SKM-1 (cell line): ENCODE measurements at regions not wholly inside any gene's neighbourhood (a gene's known extent, or its start where the extent isn't known, plus 50 kb on each side); places are given as distances from the start of the nearest gene placed in this dataset.

ENCODE experiments used
- DNase-seq: peaks from one replicate; lab custom pipeline; 2025; ENCODE audit not compliant: unreplicated experiment; lab: John Stamatoyannopoulos, UW

DNA sequence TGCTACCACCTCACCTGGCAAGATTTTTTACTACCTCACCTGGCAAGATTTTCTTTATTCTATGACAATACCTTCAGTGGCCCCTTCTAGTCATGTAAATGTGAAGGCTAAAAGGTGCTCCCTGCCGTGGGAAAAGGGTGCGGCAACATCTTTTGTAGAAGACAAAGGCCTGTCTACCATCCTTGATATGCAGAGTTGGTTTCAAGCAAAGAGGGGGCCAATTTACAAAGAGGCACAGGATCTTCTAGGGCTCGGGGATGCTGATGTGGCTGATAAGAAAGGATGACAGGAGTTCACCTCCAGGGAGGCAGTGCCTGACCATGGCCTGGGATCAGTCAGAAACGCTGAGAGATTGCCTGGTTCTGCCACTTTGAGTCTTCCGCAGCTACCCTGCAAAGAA lies 165.4 kb upstream of the SLC1A4 start:
- DNase-seq: no peak

DNA sequence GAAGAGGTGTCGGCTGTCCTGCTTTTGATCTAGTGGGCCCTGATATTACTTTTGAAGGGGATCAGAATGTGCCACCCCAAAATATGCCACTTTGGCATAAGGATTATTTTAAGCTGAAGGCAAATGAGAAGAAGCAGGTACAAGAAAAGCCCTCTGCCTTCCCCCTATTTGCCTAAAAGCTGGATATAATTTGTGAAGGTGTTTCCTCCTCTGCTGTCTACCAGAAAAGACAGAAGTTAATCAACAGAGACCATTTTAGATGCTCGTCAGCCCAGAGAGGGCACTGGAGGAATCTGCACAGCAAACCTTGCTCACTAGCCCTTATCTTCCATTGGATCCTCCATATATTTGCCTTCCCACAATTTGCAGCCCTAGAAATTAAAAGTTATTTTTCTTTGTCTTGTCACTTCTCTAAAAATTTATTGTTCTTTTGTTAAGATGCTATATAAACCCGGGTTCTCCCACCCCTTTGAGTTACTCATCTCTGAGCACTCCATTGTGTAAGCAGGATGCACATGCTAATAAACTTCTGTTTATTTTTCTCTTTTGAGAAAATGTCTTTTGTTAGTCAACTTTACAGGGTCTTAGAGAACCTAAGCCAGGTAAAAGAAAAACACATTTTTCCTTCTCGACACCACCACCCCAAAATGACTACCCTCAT lies 163.2 kb upstream of the SLC1A4 start:
- no peak for DNase-seq

DNA sequence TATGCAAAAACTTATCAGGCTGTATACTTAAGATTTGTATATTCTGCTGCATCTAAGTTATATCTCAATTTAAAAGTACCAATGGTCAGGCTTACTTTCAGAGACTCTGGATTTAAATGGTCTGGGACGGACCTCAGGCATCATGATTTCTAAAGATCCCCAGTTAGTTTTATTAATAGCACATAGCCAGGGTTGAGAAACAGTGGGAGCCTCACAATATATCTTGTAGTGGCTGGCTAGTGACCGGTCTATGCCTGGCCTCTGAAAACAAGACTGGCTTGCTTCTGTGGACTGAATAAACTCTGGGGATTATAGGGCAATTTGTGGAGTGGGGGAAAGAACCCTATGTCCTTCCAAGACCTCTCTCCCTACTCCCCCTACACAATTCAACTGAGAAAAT lies 162.5 kb upstream of the SLC1A4 start:
- no peak for DNase-seq

DNA sequence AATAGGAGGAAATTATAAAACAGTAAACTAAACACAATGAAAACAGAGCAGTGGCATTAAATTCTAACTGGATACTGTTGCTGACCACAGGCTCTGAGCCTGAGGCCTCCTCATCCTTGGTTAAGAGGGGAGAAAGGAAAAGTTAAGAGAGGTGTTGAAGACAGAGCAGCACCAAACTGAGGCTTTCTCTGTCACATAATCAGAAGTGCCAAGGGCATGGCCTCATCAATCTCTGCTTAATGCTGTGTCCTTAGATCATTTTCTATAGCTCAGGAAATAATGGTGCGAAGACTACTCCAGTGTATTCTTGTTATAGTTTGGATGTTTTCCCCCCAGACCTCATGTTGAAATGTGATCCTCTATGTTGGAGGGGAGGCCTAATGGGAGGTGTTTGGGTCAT lies 160.9 kb upstream of the SLC1A4 start:
- DNase-seq: no peak

DNA sequence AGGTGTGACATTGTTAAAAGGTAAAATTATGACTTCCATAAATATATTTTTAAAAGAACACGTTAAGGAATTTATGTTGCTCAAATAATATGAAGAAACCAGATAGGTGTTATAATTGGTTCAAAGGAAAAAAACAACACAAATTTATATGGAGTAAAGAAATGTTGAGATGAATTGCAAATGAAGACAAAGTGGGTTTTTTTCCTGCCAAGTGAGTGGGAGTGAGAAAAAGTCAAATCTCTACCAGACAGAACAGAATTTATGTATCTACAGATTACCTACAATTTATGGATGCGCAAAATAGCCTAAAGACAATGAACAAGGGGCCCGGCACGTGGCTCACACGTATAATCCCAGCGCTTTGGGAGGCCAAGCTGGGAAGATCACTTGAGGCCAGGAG lies 159.7 kb upstream of the SLC1A4 start:
- no peak for DNase-seq

DNA sequence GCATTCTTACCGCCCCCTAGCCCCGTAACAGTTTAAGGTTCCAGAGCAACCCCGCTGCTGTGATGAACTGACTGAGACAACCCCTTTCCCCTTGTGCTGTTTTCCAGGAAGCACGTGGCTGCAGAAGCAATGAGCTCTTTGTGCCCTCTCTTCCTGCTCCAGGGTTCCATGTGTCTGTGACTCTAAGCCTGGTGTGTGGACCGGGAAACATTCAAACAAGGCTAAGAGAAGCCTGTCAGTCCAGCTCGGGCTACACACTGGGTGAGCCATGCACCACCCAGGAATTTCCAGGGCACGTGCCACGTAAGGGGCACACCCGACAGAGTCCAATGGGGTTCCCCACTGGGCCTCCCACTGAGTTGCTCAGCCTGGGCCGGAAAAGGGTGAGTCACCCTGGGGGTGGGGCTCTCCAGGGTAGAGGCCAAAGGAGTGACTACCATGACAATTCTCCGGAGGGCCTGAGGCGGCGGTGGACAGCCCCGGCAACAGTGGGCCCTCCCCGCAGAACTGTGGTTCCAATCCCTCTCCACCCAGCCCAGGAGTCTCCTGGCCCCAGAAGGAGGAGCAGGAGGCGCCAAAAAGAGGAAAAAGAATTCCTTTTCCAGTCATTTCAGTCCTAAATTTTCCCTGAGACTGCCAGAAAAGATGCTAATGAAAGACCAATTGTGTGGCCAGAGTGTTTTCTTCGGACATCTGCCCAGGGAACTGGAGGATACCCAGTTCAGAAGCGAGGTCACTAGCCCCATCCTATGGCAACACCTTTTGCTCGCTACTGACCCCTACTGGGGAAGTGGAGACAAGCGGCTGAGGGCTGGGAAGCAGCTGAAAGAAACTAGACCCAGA lies 157.8 kb upstream of the SLC1A4 start:
- peak; percentile 55 for DNase-seq

DNA sequence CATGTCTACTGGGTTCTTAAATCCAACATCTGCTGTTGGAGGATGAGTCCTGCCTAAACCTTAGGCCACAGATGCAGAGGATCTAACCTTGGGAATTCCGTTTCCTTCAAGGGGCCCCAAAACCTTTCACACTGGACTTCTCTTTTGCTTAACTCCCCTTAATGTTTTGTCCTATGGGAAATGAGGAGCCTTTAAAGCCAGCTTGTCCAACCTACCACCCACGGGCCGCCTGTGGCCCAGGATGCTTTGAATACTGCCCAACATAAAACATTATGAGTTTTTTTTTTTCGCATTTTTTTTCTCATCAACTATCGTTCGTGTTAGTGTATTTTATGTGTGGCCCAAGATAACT lies 157.2 kb upstream of the SLC1A4 start:
- no peak for DNase-seq

DNA sequence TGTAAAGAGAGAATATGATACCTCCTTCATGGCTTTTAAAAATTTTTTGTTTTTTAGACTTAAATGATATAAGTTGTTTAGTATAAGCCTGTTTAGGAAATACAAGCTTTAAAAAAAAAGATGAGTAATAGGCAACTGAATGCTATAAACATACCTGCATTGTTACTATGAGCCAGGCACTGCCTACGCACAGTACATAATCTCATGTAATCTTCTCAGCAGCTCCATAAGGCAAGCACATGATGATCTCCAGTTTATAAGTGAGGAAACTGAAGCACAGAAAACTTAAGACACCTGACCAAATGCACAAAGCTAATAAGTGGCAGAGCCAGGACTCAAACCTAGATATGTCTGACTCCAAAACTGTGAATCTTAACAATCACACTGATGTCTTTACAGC lies 156.3 kb upstream of the SLC1A4 start:
- no peak for DNase-seq

DNA sequence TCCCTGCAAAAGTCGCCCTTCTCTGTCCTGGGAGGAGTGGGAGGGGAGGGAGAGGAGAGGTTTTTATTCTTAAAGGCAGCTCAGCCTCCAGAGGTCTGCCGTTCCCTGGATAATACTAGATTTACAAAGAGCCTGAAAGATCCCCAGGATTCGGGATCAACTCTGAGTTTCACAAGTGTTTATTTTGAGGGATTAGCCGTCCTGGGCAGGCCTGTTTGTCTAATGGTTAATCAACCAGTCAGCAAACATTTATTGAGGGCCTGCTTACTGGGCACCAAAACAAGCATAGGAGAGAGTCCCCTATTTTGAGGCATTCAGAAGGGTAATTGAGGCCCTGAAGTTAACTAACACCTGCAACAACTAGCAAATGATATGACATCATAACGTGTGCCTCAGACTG lies 152.6 kb upstream of the SLC1A4 start:
- DNase-seq: no peak

DNA sequence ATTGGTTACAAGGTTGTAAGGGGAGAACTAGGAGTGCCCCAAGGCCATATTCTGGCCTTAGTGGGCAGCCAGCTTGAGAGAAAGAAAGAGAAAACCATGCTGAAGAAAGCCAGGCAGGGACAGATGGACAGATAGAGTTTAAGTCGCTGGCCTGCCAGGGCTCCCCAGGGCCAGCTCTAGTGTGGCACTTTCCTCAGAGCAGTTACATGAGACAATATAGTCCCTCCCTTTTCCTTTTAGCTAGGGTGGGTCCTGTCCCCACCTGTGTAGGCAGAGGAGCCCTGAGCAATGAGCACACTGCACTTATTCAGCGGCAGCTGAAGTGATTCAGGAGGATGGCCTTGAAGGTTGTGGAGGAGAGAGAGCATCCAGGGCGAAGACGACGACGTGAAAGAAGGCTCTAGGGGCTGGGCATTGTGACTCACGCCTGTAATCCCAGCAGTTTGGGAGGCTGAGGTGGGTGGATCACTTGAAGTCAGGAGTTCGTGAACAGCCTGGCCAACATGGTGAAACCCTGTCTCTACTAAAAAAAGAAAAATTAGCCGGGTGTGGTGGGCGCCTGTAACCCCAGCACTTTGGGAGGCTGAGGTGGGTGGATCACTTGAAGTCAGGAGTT lies 152.0 kb upstream of the SLC1A4 start:
- DNase-seq: no peak

DNA sequence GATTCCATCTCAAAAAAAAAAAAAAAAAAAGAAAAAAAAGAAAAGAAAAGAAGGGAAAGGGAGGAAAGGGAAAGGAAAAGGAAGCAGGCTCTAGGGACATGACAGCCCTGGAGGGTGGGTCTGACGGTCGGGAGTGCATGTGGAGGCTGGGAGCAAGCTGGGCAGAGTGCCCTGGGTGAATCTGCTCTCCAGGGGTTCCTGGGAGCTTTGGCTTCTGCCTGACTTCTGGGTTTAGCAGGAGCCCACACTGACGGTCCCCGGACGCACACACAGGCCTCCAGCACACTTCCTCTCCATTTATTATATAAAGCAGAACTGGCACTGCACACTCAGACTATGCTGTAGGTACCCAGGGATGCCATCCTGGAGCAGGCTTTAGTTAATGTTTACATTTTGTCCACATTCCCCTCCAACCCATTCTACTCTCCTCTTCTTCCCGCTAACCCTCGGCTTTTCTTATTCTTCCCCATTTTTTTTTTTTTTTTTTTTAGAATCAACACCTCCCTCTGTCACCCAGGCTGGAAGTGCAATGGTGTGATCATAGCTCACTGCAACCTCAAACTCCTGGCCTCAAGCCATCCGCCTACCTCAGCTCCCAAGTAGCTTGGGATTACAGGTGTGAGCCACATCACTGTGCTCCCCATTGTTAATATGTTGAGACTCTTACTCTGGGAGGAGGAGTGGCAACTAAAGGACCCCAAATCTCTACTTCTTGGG lies 151.1 kb upstream of the SLC1A4 start:
- peak; percentile 53 for DNase-seq

DNA sequence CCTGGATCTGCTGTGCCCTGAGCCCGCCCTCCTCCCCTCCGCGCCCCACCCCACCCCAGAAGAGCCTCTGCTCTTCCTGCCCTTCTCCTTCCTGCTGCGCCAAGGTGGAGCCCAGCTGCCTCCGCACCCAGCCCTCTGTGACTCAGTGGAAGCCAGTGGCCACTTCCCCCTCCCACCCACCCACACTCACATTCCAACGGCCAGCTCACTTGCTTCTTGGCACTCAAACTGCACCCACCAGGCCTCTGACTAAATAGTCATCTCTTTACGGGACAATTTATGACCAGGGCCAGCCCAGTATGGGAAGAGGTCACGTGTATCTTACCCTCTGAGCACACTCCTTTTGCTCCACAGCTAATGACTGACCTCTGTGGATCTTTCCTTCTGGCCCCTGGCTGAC lies 150.4 kb upstream of the SLC1A4 start:
- DNase-seq: no peak

DNA sequence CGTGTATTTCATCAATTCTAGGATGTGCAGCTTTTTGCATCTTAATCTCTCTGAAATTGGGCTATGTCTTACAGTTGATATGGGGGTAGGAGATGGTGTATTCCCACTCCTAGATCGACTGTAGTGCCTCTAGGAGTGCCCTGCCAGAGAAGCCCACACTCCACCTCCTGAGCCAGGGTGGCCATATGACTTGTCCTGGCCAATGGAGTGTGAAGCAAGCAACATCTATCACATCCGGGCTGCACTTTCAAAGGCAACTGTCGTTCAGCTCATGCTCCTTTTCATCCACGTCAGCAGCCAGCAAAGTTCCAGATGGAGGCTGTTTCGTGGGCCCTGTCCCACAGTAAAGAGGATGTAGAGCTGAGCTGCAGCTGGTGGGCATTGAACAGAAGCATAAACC lies 149.4 kb upstream of the SLC1A4 start:
- no peak for DNase-seq

DNA sequence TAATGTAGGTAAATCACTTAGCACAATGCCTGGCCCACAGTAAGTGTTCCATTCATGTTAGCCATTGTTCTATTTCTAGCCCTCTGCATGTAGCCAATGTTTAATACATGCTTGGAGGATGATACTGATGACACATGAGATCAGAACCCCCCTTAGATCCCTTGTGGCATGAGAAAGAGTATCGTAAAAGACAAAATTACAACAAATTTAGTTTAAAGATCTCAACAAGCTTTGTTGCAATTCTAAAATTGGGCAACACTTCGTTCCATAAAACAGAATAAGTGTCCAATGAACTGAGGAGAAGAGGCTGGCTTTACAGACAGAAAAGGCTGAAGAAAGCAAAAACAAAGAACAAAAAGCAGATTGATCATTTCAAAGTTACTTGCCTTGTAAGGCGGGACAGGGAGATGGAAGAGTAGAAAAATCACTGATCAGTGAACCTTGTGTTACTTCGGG lies 148.7 kb upstream of the SLC1A4 start:
- DNase-seq: no peak

DNA sequence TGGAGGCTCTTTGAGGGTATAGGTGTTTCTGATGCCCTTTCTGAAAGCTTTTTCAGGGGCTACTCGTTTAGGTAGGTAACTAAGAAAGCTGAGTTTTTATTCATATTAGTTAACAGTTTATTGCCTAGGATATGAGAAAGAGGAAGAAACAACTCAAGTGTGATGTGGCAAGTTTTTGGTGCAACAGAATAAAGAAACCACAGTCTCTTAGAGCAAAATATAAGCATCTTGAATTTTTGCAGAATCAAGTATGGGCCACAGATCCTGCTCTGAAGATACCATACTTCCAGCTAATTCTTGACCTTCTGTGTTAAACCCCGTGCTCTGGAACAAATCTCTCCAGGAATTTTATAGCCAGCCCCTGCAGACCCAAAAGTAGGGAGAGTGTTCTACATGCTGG lies 147.7 kb upstream of the SLC1A4 start:
- DNase-seq: peak; percentile 69

DNA sequence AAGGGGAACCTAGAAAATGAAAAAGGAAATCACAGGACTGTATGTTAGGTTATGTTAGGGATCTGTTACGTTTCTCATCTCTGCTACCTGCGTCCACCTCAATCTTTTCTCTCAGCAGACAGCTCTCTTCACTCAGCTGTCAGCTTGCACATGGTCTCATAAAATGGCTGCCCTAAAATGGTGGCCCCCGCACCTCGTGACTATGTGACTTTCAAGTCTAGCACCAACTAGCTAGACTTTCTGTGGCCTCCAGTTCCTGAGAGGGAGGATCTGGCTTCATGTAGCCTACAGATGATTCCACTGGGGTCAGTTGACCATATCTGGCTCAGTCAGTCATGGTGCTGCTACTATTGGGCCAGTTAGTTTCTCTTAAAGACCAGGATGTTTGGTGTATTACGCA lies 147.2 kb upstream of the SLC1A4 start:
- DNase-seq: no peak

DNA sequence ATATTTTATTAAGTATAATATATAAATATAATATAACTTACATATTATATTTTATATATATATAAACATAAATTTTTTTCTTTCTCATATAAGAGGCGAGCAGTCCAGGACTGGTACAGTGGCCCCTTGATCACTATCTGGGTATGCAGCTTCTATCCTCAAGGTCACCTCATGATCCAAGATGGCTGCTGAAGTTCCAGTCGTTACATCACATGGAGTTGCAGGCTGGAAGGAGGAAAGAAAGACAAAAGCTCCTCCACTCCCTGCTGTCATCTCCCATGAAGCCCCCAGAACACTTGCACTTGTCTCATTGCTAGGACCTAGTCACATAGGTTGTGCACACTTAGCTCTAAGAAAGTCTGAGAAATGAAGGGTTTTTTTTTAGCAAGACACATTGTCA lies 145.1 kb upstream of the SLC1A4 start:
- no peak for DNase-seq

DNA sequence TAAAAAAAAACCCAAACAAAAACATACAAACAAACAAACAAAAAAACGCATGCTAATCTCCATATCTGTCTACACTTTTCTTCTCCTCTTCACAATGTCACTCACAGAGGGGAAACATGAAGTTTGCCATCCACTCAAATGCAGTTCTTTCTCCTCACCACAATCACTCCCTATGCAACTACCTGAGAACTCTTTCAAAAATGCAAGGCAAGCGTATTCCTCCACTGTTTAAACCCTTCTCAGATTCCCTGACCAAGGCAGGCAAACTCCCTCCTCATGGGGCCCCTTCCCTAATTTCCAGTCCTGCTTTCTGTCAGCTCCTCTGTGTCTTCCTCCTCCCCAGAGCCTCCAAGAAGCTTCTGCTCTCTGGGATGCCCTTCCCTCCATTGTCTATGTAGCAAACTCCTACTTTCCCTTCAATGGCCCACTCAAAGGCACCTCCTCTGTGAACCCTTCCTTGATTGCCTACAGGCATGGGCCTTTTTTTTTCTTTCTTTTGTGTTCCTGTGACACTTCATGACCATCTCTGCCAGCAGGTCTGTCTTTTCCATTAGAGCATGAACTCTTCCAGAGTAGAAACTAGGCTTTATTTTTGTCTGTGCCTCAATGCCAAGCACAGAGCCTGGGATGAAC lies 143.8 kb upstream of the SLC1A4 start:
- no peak for DNase-seq

DNA sequence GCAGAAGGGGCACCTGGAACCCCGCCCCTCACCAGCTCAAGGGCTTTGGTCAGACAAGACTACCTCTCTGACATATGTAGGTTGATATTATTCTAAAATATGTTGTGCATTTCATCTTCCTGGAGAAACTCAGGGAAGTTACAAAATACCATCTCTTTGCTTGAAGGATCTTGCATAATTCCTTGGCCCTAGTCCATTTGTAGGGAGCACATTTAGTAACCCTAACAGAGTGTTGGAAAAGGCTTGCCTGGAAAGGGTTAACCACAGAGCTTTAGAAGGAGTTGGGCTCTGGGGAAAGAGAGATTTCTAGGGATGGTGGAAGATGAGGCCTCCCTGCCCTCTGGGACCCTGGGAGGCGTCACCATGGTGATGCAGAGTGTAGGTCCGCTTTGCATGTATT lies 143.0 kb upstream of the SLC1A4 start:
- no peak for DNase-seq

DNA sequence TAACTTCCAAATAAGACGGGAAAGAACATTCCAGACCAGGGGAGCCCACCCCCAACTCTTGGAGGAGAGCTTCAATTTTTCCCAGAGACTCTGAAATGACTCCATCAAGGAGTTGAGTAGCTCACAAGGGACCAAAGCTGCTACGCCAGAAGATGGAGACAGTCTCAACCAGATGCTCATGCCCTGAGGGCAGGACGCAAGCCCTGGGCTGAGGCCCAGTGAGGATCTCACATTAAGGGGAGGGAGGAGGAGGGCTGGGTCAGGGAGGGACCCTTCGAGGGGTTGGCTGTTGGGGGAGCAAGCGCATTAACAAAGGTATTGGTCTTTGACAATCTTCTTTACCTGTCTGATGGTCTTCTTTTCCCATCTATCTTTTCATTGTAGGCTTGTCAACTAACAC lies 141.3 kb upstream of the SLC1A4 start:
- no peak for DNase-seq

DNA sequence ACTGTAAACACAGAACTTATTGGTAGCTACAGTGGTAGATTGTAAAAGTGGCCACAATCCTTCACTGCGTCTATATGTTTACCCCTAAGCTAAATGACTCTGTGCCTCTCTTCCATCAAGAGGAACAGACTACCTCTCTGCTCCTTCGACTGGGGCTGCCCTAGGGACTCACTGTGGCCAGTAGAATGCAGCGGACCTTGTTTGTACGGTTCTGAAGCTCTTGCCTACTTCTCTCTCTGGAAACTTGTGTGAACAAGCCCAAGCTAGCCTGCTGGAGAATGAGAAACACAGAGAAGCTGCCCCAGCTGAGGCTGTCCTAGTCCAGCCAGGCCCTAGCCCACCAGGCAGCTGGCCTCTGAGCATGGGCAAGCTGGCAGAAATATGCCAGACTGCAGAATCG lies 140.8 kb upstream of the SLC1A4 start:
- DNase-seq: no peak
